GM21381 (cell line): ENCODE measurements at regions not wholly inside any gene's neighbourhood (a gene's known extent, or its start where the extent isn't known, plus 50 kb on each side); places are given as distances from the start of the nearest gene placed in this dataset.

Experiments used
- ATAC-seq: cut with Tn5 transposase; IDR thresholded peaks from one replicate; pipeline ENCODE4 v1.9.1; 2021; ENCODE audit warnings: mild to moderate bottlenecking, moderate library complexity; ENCODE audit not compliant: unreplicated experiment

GRCh38 chr6:122042380-122042779 is 357.1 kb upstream of the HSF2 start:
- ATAC-seq, result no peak

- no peak for ATAC-seq
Observed at GRCh38 chr6:122042960-122043735, 356.3 kb upstream of the HSF2 start.

- ATAC-seq, result no peak
Observed at GRCh38 chr6:122048570-122048969, 350.9 kb upstream of the HSF2 start.

GRCh38 chr6:122049341-122049740 is 350.1 kb upstream of the HSF2 start:
- ATAC-seq, result no peak

- no peak for ATAC-seq
Observed at GRCh38 chr6:122050242-122050755, 349.2 kb upstream of the HSF2 start.

GRCh38 chr6:122052346-122052900 is 347.0 kb upstream of the HSF2 start:
- ATAC-seq, result no peak

GRCh38 chr6:122059918-122060317 is 339.5 kb upstream of the HSF2 start:
- no peak for ATAC-seq

GRCh38 chr6:122061855-122062254 is 337.6 kb upstream of the HSF2 start:
- ATAC-seq, result no peak

GRCh38 chr6:122063076-122063475 is 336.4 kb upstream of the HSF2 start:
- ATAC-seq, result no peak

- ATAC-seq, result no peak
Observed at GRCh38 chr6:122063761-122064160, 335.7 kb upstream of the HSF2 start.

GRCh38 chr6:122066200-122066599 is 333.3 kb upstream of the HSF2 start:
- ATAC-seq, result no peak

GRCh38 chr6:122068291-122068769 is 331.1 kb upstream of the HSF2 start:
- no peak for ATAC-seq

- no peak for ATAC-seq
Observed at GRCh38 chr6:122069932-122070331, 329.5 kb upstream of the HSF2 start.

GRCh38 chr6:122072014-122072647 is 327.3 kb upstream of the HSF2 start:
- no peak for ATAC-seq

- no peak for ATAC-seq
Observed at GRCh38 chr6:122075084-122075838, 324.2 kb upstream of the HSF2 start.

GRCh38 chr6:122075917-122076316 is 323.5 kb upstream of the HSF2 start:
- no peak for ATAC-seq

- no peak for ATAC-seq
Observed at GRCh38 chr6:122077603-122078002, 321.8 kb upstream of the HSF2 start.

GRCh38 chr6:122078481-122078880 is 321.0 kb upstream of the HSF2 start:
- ATAC-seq, result no peak

- ATAC-seq, result no peak
Observed at GRCh38 chr6:122079916-122080315, 319.5 kb upstream of the HSF2 start.

GRCh38 chr6:122081921-122082320 is 317.5 kb upstream of the HSF2 start:
- ATAC-seq, result no peak

- ATAC-seq, result no peak
Observed at GRCh38 chr6:122082370-122082769, 317.1 kb upstream of the HSF2 start.
